GM19023 (cell line): ENCODE measurements at regions not wholly inside any gene's neighbourhood (a gene's known extent, or its start where the extent isn't known, plus 50 kb on each side); places are given as distances from the start of the nearest gene placed in this dataset.
A peak's percentile ranks its signal among the peaks of the same experiment; 100 is the strongest.
"Not testable (repeated sequence)": the region's sequence is repeated elsewhere in the genome, so short reads cannot be mapped to it uniquely, and the experiment has no call there.

Experiments
- ATAC-seq: cut with Tn5 transposase; IDR thresholded peaks from one replicate; pipeline ENCODE4 v1.9.1; 2021; ENCODE audit warnings: mild to moderate bottlenecking, moderate library complexity; ENCODE audit not compliant: unreplicated experiment

DNA sequence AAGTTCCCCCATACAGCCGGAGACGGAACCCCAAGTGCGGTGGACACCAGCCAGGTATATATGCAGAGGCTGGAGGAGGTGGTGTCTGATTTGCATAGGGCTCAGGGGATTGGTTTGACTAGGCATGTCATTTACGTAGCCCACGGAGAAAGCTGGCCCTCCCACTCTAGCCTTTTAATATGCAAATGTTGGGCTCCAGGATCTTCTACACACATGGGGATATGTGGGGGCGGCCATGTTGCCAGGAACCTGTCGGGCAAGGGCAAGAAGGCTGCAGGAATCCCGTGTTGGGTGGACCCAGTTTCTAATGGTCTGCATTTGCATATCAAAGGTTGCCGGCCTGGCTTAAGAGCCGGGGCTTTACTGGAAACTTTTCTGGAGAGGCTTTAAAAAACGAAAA lies 57.4 kb downstream of the FTHL17 start:
- not testable (repeated sequence) for ATAC-seq

DNA sequence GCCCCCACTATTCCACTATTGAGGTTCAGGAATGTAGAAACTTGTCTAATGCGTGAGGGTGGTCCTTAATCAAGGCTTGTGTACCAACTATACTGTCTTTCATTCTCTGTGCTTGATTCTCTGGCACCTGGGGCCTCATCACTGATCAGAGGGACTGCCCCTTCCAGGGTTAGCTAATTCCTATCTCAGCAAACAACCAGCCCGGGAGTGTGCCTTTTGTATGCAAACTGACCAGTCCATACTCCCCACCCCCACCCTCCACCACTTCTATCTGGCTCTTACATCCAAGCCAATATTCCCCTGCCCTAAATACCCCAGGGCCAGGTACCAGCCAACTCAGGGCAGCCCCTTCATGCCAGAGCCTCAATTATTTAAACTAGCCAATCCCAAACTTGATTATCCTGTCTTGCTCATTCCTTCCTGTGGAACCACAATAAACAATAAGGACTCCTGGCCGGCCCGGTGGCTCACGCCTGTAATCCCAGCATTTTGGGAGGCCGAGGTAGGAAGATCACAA lies 59.3 kb downstream of the FTHL17 start:
- ATAC-seq, result no peak

DNA sequence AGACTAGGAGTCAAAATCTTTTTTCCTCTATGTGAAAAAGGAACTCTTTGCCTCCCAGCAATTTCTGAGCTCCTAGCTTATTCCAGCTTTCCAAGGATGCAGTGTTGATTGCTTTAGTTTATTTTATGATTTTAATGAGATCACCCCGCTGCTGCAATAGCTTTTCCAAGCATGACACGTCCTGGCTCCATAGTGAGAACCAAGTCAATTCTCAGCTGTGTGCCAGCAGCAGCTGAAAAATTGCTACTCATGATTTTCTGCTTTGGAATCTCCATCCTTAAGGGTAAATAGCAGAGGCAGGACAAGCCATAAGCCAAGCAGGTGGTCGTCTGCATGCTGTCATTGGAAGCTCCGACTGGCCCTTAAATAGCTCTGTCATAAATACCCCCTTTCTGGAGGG lies 64.5 kb downstream of the FTHL17 start:
- ATAC-seq, result no peak

DNA sequence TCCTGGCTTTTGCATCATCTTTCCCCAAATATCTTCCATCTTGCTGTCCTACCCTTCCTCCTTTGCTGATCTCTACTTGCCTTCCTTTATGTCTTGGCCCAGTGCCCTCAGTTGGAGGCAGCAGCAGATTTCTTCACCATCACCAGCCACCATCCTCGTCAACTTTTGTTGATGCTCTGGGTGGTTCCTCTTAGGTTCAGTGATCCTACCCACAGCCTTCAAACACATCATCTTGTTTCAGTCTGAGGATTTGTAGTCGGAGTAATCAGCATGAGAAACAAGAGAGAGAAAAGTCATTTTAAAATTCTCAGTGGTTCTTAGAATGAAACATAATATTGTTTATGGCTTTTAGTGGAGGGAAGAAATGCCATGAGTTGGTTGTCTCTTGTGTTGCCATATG lies 65.8 kb downstream of the FTHL17 start:
- no peak for ATAC-seq

DNA sequence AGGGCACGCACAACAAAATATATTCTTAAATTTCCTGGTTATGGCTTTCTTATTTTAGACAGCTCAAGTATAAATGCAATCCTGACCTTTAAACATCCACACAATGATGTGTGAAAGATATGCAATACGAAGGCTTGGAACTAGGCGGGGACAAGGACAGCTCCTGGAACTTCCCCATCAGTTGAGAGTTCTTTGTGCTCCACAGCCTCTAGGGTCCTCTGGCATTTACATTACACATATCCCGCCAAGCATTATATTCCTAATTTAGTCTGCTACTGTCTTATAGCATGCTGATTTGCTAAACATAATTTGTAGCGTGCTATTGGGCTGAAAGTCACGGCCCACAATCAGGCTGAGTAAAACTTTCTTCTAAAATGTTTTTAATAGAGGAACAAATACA lies 74.4 kb downstream of the FTHL17 start:
- ATAC-seq, result no peak

DNA sequence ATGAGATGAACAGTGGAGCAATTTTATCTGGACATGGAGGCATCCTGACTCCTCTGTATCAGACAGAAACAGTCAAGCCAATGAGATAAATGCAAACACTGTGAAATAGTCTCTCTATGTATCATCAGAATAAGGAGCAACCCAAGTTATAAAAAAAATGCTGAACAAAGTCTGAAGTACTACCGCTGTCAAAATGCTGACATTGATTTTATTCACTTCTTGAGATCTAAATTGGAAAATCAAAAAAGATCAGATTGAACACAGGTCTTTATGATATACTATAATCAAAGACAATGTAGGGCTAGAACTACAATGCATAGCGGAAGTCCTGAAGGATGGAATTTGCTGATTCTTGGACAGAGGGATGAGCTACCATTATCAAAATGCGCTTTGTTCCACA lies 76.1 kb downstream of the FTHL17 start:
- ATAC-seq, result no peak

DNA sequence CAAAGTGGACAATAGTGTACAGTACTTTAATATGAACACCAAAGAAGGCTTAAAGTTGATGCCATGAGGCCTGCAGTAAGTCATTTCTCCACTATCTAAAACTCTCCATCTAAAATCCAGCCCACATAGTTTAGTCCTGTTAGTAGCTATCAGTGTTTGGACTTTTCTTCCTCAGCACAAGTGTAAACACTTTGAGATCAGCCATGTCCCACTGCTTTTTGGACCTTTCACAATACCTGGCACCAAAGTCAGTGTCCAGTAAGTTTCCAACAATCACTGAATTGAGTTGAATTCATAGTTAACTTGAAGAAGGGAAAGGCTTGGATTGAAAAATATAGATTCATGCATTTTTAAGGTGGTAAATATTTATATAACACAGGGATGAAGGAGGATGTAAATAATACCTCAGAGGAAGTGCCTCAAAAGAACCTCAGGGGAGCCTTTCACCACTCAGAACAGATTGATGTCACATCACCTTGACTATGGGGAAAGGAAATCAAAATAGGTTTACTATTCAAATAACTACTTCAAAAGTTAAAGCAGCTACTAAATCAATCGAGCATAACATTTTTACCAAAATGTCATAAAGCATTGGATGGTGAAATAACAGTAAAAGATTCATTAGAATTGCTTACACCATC lies 76.7 kb downstream of the FTHL17 start:
- no peak for ATAC-seq

DNA sequence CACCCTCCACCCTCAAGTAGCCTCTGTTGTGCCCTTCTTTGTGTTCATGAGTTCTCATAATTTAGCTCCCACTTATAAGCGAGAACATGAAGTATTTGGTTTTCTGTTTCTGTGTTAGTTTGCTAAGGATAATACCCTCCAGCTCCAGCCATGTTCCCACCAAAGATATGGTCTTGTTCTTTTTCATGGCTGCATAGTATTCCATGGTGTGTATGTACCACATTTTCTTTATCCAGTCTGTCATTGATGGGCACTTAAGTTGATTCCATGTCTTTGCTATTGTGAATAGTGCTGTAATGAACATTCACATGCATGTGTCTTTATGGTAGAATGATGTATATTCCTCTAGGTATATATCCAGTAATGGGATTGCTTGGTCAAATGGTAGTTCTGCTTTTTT lies 77.8 kb downstream of the FTHL17 start:
- not testable (repeated sequence) for ATAC-seq

DNA sequence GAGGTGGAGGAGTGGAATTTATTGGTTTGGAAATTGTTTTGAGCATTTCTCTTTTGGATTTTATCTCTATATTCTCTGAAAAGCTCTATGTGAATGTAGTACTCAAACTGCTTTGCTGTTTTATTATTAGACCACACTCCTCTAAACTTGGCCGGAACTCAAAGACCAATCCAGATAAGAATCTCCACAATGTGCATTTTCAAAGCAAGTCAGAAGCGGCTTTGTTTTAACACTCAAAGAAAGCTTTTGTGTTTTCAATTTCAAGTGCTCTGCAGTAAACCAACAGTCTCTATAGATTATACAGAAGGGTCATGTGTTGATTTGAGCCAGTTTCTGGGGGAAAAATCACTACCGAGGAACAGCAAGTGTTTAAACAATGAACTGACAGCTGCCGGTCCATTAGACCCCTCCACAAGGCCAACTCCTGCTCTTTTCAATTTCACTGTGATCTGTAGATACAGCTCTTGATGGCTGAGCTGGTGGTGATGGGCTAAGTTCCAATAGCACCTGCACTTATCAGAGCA lies 79.4 kb downstream of the FTHL17 start:
- ATAC-seq, result no peak

DNA sequence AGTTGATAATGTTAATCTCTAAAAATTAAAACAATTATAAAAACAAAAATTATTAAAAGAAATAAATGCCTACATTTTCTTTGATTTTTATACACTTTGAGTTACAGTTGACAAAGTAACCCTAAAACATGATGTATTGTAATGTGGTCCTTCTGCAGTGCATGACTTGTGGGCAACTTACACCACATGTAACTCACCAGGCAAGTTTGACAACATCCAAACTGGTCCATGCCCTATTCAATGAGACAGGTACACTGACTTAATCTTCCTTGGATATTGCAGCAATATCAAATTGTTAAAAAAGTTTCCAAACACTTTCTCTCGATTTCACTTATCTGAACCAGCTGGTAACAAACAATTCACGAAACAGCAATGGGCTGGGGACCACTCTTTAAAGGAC lies 81.5 kb downstream of the FTHL17 start:
- no peak for ATAC-seq

DNA sequence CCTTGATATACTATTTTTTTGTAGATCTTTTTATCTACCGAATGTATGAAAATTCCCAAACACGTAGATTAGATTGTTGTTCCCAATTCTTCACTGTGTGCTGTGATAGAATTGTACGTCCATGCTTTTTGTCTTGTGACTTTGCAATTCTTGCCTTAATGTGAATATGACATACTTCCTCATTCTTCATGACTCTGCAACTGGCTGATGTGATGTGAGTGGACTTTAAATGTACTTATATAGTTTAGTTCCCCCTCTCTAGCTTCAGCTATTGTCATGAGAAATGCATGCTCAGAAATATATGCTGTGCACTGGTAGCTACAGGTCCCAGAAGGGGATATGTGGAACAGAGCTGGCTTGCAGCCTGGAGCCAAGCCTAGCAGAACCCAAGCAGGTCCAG lies 89.4 kb downstream of the FTHL17 start:
- no peak for ATAC-seq

DNA sequence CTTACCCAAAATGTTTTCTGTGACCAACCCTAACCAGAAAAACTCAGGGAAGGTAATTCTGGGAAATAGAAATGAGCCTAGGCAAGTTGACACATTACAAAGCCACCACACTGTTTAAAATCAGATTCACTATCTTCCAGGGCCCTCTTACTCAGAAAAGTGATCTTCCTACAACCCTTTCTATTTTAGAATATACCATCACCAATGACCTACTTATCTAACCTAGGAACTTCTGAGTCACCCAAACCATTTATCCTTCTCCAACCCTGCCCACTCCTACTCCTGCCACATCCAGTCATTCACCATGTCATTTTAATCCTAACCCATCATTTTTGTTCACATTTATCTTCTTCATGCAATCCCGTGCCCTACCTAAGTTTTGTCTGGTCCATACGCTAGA lies 89.9 kb downstream of the FTHL17 start:
- ATAC-seq, result no peak

DNA sequence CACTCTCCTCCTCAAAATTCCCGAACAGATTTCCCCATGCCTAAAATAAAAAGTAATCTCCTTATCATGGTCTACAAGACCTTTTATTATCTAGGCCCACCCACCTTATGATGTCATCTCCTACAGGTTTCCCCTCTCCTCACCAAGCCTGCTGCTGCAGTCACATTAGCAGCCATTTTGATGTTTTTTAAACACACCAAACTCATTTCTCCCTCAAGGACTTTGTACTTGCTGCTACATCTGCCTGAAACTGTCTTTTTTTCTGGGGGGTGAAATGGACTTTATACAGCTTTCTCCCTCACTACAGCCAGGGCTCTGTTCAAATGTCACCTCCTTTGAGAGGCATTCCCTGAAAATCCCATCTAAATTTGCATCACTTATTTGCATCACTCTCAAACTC lies 90.2 kb upstream of the TAB3 start:
- no peak for ATAC-seq

DNA sequence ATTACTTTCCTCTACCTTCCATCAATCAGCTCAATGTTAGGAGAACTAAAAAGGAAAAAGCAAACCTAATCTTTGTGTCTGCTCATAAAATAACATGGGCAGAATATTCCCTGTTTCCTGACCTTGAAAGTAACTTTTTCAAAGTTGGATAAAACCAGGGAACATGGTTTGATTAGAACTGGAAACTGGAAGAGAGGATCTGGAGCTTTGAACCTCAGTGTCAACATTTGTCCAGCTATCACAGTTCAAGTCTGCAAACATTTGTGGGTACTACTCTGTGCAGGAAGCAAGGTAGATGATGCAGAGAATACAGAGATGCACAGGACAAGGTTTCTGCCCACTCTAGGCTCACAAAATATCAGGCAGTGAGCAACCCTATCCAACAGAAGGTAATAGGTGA lies 86.4 kb upstream of the TAB3 start:
- no peak for ATAC-seq

DNA sequence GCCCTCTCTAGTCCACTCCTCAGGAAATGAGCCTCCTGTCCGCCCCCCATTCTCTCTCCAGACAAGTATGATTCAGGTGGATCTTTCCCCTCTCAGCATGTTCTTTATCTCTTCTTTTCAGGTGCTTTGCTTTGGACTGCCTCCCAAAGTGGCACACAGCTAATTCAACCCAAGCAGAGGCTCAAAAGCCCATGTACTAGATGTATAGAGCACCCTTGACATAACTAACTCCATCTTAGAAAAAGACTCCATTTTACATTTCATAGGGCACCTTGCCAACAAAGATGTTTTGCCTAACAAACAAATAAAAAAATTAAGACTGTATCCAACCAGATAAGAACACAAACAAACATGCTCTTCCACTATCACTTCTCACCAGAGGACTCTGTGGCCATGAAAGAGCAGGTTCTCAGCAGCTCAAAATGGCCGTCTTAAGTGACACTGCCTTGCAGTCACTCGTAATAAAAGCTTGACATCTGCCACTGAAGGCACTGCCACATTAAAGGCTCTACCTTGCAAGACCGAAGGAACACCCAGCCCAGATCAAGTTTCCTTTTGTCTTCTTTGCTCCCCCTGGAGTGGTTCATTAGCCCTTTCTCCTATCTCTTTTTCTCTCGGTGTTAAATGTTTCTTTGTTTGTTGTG lies 84.9 kb upstream of the TAB3 start:
- no peak for ATAC-seq

DNA sequence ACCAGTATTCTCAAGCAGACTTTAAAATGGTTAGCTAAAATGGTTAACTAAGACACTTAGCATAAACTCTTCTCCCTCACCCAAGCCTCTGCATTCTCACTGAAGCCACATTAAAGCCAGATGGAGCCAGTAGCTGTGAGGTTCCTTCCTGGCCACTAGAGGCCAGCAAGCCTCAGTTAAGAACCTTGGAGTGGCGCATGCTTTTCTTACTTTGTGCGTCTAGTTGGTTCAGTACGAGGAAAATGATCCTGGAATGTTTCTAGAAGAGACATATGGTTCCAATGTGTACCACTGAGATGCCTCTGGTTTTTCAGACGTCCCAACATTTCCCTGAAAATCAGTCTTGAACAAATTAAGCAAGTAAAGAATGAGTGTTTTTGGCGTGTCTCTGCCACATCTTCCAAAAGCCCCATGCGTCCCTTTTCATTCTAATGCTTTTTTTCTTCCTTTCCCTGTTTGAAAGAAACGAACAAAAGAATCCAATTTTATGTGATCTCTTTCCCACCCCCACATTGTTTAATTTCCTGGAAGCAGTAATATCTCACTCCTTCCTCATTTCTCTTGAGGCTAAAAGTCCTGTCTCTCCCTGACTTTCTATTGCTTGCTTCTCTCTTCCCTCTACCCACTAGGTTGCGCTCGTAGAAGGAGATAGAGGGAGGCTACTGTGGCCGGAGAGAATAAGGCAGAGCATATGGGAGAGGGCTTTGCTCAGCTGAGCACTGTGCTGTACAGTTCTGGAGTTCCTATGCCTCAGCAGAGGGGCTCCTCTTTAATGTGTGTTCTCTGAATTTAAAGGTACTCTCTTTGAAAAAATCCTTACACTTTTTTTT lies 82.9 kb upstream of the TAB3 start:
- peak; percentile 95 for ATAC-seq

DNA sequence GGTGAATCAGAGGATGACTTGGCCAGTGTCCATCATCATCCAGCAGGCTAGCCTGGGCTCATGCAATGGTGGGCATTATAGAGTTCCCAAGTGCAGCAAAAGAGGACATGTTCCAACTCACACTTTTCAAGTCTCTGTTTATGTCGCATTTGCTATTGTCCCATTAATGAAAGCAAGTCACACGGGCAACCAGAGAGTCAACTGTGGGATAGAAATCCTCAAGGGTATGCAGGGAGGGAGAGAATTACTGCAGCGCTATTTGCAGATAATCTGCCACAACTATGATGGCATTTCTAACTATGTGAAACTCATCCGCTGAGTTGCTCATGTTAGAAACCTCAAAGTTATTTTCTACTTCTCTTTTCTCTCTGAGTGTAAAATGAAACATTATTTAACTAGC lies 78.5 kb upstream of the TAB3 start:
- no peak for ATAC-seq

DNA sequence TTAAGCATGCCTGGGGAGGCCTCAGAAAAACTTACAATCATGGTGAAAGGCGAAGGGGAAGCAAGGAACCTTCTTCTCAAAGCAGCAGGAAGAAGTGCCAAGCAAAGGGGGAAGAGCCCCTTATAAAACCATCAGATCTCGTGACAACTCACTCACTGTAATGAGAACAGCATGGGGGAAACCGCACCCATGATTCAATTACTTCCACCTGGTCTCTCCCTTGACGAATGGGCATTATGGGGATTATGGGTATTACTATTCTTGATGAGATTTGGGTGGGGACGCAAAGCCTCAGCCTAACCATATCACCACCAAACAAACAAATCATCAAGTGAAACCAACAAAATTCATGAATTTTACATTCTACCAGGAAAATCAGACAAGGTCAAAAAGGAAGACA lies 76.7 kb upstream of the TAB3 start:
- ATAC-seq, result no peak

DNA sequence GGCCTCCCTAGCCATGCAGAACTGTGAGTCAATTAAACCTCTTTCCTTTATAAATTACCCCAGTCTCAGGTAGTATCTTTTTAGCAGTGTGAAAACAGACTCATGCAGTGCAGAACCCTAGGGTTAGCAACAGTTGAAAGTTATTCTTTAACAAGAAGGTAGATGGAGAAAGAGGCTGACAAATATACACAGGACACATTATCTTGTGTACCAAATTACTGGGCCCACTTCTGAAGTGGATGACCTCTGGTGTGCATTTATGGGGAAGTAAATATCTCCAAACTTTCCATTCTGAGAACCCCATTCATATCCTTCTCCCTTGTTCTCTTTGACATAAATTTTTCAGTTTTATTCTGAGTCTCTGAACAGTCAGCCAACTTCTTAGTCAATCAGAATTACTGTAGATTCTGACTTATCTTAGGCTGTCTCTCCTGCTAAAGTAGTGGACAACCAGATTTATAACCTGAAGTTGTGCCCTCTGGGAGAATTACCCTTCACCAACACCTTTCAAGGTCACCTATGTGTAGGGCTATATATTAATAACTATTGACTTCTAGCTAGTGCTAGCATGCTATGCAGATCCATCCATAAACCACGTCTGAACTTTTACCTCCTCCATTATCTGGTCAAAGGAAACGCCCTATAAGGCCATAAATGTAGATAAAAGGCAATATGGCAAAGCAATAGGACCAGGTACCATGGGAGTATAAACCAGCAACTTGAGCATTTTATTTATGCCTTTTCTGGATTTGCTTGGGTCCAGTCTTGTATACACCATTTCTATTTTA lies 72.5 kb upstream of the TAB3 start:
- ATAC-seq, result no peak

DNA sequence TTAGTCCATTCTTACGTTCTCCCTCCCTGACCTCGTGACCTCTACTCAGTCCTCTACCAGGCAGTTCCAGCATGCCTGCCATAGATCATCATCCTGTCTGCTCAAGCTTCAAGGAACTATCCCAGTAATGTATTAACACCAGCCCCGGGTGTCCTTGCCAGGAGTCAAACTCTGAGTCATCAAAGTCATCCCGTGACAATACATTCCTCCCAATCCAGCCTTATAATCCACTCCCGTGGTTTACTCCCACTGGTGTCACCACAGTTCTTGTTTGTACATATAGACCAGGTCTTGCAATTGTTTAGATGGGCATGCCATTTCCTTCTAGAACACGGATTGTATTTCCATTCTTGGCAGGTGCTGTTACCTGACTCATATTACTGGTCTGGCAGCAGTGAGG lies 68.7 kb upstream of the TAB3 start:
- ATAC-seq, result no peak

DNA sequence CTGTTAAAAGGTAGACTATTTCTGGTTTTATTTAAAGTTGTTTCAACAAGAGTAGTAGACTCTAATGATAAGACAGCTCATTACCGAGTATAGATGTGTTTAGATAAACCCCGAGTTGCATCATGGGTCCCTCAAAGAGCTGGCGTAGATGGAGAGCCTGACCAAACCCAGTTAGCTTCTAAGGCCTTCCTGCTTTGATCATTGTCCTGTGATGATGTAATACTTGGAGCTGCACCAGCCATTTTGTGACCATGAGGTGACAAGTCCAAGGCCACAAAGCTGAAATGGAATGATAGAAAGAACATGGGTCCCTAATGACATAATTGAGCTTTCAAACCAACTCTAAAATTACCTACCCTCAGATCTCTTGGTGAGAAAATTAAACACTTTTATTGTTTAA lies 66.6 kb upstream of the TAB3 start:
- no peak for ATAC-seq
